GM12878 (cell line): ENCODE measurements at regions not wholly inside any gene's neighbourhood (a gene's known extent, or its start where the extent isn't known, plus 50 kb on each side); places are given as distances from the start of the nearest gene placed in this dataset.

Experiments
- CHD2 ChIP-seq: IDR thresholded peaks from 2 replicates; pipeline ENCODE4 v1.6.1; 2011; ENCODE audit warnings: low read depth, low read length, improper control_type of control experiment, borderline replicate concordance
- CTCF ChIP-seq, 3 experiments: IDR thresholded peaks in 2 of 3; conservative IDR thresholded peaks in 1 of 3; 2 replicates each; pipeline ENCODE4 v1.5.1; 2011; ENCODE audit warnings: low read depth in 3 of 3, low read length in 3 of 3, mild to moderate bottlenecking in 3 of 3, control low read depth in 2 of 3, moderate library complexity in 2 of 3, inconsistent platforms in 1 of 3, mixed read lengths in 1 of 3; ENCODE audit not compliant: control insufficient read depth in 2 of 3, insufficient read depth in 1 of 3; ENCODE audit errors: extremely low read depth in 1 of 3
- NR2C1 ChIP-seq: fragments of 450-650 bp; IDR thresholded peaks from 2 replicates; pipeline ENCODE4 v1.6.1; 2017; ENCODE audit warnings: antibody characterized with exemption, mild to moderate bottlenecking, moderate library complexity
- SMC3 ChIP-seq: IDR thresholded peaks from 2 replicates; pipeline ENCODE4 v1.6.1; 2011; ENCODE audit warnings: low read length, improper control_type of control experiment, borderline replicate concordance
- USF2 ChIP-seq: IDR thresholded peaks from 2 replicates; pipeline ENCODE4 v1.6.1; 2011; ENCODE audit warnings: low read depth, low read length, improper control_type of control experiment, borderline replicate concordance
- TF ChIP-seq, protein P1 (sequence below): IDR thresholded peaks from 2 replicates; pipeline ENCODE4 v1.6.1; 2012; ENCODE audit warnings: low read depth, low read length, improper control_type of control experiment
- TF ChIP-seq, protein P2 (sequence below): IDR thresholded peaks from 2 replicates; pipeline ENCODE4 v1.6.1; 2012; ENCODE audit warnings: low read depth, low read length, improper control_type of control experiment

DNA sequence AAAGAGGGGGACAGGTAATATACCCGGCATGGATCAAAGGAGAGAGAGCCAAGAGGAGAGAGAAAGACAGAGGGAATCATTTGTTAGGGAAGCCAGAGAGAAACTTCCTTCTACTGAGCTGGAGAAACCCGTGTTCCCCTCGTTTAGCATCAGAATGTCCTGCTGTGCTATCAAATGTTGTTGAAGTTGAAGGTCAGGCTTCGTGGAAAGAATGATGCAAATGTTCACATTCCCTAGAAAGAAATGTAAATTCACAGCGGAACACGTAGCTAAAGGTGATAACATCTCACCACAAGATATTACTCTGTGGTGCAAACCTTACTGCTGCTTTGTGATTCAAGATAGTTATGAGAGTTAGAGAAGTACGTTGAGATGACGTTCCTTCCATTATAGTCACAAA is 258.1 kb downstream of the LNPK start:
- TF ChIP-seq CTCF (IDR thresholded peaks at IDR 0.05 in 2 of 3, conservative IDR thresholded peaks at IDR 0.05 in 1 of 3; ENCODE audit: control insufficient read depth in 2 of 3, extremely low read depth in 1 of 3, insufficient read depth in 1 of 3, low read depth in 3 of 3, low read length in 3 of 3): no peak
- no peak for TF ChIP-seq SMC3
- TF ChIP-seq, protein P1, sequence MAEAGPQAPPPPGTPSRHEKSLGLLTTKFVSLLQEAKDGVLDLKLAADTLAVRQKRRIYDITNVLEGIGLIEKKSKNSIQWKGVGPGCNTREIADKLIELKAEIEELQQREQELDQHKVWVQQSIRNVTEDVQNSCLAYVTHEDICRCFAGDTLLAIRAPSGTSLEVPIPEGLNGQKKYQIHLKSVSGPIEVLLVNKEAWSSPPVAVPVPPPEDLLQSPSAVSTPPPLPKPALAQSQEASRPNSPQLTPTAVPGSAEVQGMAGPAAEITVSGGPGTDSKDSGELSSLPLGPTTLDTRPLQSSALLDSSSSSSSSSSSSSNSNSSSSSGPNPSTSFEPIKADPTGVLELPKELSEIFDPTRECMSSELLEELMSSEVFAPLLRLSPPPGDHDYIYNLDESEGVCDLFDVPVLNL: no peak
- no peak for TF ChIP-seq USF2
- no peak for TF ChIP-seq CHD2
- TF ChIP-seq NR2C1: no peak
- TF ChIP-seq, protein P2, sequence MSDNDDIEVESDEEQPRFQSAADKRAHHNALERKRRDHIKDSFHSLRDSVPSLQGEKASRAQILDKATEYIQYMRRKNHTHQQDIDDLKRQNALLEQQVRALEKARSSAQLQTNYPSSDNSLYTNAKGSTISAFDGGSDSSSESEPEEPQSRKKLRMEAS: no peak
